GM23338 (cell line): ENCODE measurements at regions not wholly inside any gene's neighbourhood (a gene's known extent, or its start where the extent isn't known, plus 50 kb on each side); places are given as distances from the start of the nearest gene placed in this dataset.

Experiments used
- ATAC-seq: fragments of 200-7000 bp; cut with Tn5 transposase; 3 replicates; pipeline ENCODE4 v1.9.1; 2020
- DNase-seq: peaks from one replicate; pipeline ENCODE4 v3.0.0-alpha.2; 2015; ENCODE audit warnings: low spot score
- H2AFZ ChIP-seq: fragments of 200-600 bp; sonication (generic); 2 replicates; pipeline ENCODE4 v1.8.0; 2016; ENCODE audit warnings: antibody characterized with exemption, mild to moderate bottlenecking, moderate library complexity
- H3F3A ChIP-seq: fragments of 200-600 bp; sonication (generic); replicated peaks from 2 replicates; pipeline ENCODE4 v1.8.0; 2017; ENCODE audit warnings: antibody characterized with exemption, mixed run types, low read depth
- H3K27ac ChIP-seq: fragments of 200-600 bp; sonication (generic); 2 replicates; pipeline ENCODE4 v1.6.1; 2016; ENCODE audit warnings: low read depth
- H3K27me3 ChIP-seq: fragments of 200-600 bp; sonication (generic); 2 replicates; pipeline ENCODE4 v1.8.0; 2016; ENCODE audit warnings: mild to moderate bottlenecking, mixed run types, moderate library complexity; ENCODE audit not compliant: insufficient read depth
- H3K36me3 ChIP-seq: fragments of 200-600 bp; sonication (generic); 2 replicates; pipeline ENCODE4 v1.8.0; 2016; ENCODE audit warnings: mild to moderate bottlenecking; ENCODE audit not compliant: insufficient read depth
- H3K4me1 ChIP-seq: fragments of 200-600 bp; sonication (generic); 2 replicates; pipeline ENCODE4 v1.8.0; 2016; ENCODE audit warnings: mild to moderate bottlenecking, moderate library complexity; ENCODE audit not compliant: insufficient read depth
- H3K4me2 ChIP-seq: fragments of 200-600 bp; sonication (generic); 2 replicates; pipeline ENCODE4 v1.7.1; 2017; ENCODE audit warnings: mixed run types
- H3K4me3 ChIP-seq: fragments of 200-600 bp; sonication (generic); 2 replicates; pipeline ENCODE4 v1.6.1; 2016; ENCODE audit warnings: mixed run types
- H3K79me2 ChIP-seq: fragments of 200-600 bp; sonication (generic); replicated peaks from 2 replicates; pipeline ENCODE4 v1.8.0; 2017; ENCODE audit warnings: mild to moderate bottlenecking; ENCODE audit not compliant: insufficient read depth
- H3K9me2 ChIP-seq: fragments of 200-600 bp; sonication (generic); 2 replicates; pipeline ENCODE4 v1.8.0; 2017; ENCODE audit not compliant: insufficient read depth
- H4K20me1 ChIP-seq: fragments of 200-600 bp; sonication (generic); replicated peaks from 2 replicates; pipeline ENCODE4 v1.8.0; 2017; ENCODE audit warnings: mild to moderate bottlenecking; ENCODE audit not compliant: insufficient read depth
- H3K27ac Mint-ChIP-seq: 2 replicates; pipeline ENCODE4 v1.8.0; 2020; ENCODE audit warnings: inconsistent platforms, mild to moderate bottlenecking, moderate library complexity, mixed read lengths
- H3K27me3 Mint-ChIP-seq: 3 replicates; pipeline ENCODE4 v1.8.0; 2022; ENCODE audit warnings: low read depth, mild to moderate bottlenecking, moderate library complexity, mixed read lengths, inconsistent platforms; ENCODE audit not compliant: insufficient read depth, poor library complexity
- H3K36me3 Mint-ChIP-seq: 3 replicates; pipeline ENCODE4 v1.8.0; 2021; ENCODE audit warnings: low read depth, mild to moderate bottlenecking, inconsistent platforms, moderate library complexity, mixed read lengths
- H3K4me1 Mint-ChIP-seq: 3 replicates; pipeline ENCODE4 v1.8.0; 2020; ENCODE audit warnings: mild to moderate bottlenecking, inconsistent platforms, mixed read lengths
- H3K4me3 Mint-ChIP-seq: 3 replicates; pipeline ENCODE4 v1.8.0; 2021; ENCODE audit warnings: moderate library complexity, mild to moderate bottlenecking, inconsistent platforms, mixed read lengths
- H3K9me3 Mint-ChIP-seq: 3 replicates; pipeline ENCODE4 v1.8.0; 2020; ENCODE audit warnings: moderate library complexity, mild to moderate bottlenecking, inconsistent platforms, mixed read lengths
- CREB1 ChIP-seq: fragments of 250-450 bp; sonication (Bioruptor Pico); IDR thresholded peaks from 2 replicates; pipeline ENCODE4 v1.5.0; 2020; ENCODE audit warnings: low read depth, mild to moderate bottlenecking, moderate library complexity
- CTCF ChIP-seq, 2 experiments: fragments of 200-600 bp in 1 of 2; sonication (generic) in 1 of 2; conservative IDR thresholded peaks; 2 replicates each; pipeline versions ENCODE4 v1.5.1 to v1.6.1; 2016 to 2017; ENCODE audit warnings: antibody characterized with exemption in 2 of 2, low read depth in 2 of 2, mild to moderate bottlenecking in 2 of 2, moderate library complexity in 1 of 2
- ETS1 ChIP-seq: IDR thresholded peaks from 2 replicates; pipeline ENCODE4 v1.6.1; 2016; ENCODE audit warnings: antibody characterized with exemption
- EZH2 ChIP-seq: fragments of 200-600 bp; sonication (generic); IDR thresholded peaks from one replicate; pipeline ENCODE4 v1.8.0; 2017; ENCODE audit warnings: antibody characterized with exemption, mild to moderate bottlenecking, low read depth; ENCODE audit not compliant: unreplicated experiment
- JUNB ChIP-seq: IDR thresholded peaks from one replicate; pipeline ENCODE4 v1.6.1; 2016; ENCODE audit warnings: antibody characterized with exemption; ENCODE audit not compliant: unreplicated experiment
- NANOG ChIP-seq: IDR thresholded peaks from 2 replicates; pipeline ENCODE4 v1.6.1; 2016; ENCODE audit warnings: antibody characterized with exemption, borderline replicate concordance
- POLR2AphosphoS5 ChIP-seq: IDR thresholded peaks from 2 replicates; pipeline ENCODE4 v1.6.1; 2016; ENCODE audit warnings: antibody characterized with exemption, low read depth
- REST ChIP-seq: IDR thresholded peaks from one replicate; pipeline ENCODE4 v1.6.1; 2018; ENCODE audit warnings: antibody characterized with exemption; ENCODE audit not compliant: unreplicated experiment
- STAT1 ChIP-seq: IDR thresholded peaks from one replicate; pipeline ENCODE4 v1.6.1; 2016; ENCODE audit warnings: antibody characterized with exemption; ENCODE audit not compliant: unreplicated experiment
- ZNF114 ChIP-seq: fragments of 250-450 bp; sonication (Bioruptor Pico); IDR thresholded peaks from 2 replicates; pipeline ENCODE4 v1.5.0; 2020; ENCODE audit warnings: mild to moderate bottlenecking, moderate library complexity
- ZNF462 ChIP-seq: fragments of 250-450 bp; sonication (Bioruptor Pico); IDR thresholded peaks from 2 replicates; pipeline ENCODE4 v1.5.0; 2020; ENCODE audit warnings: mild to moderate bottlenecking, moderate library complexity

GRCh38 chr13:78753435-78753834 is 94.5 kb upstream of the OBI1 start:
- H2AFZ ChIP-seq: peak overlapping the region; percentile 34
- H3K27me3 ChIP-seq: no peaks in the 10 kb centered on the region
- H3K27ac ChIP-seq: no peak overlapping the region
- peaks cover 17% of the 10 kb centered on the region for H3K4me1 ChIP-seq
- Mint-ChIP-seq H3K4me3 (no peak overlapping the region), H3K36me3 (no peaks in the 10 kb centered on the region), H3K27ac (no peak overlapping the region), H3K9me3 (no peaks in the 10 kb centered on the region), H3K27me3 (no peaks in the 10 kb centered on the region), H3K4me1 (peaks cover 13% of the 10 kb centered on the region)
- no peak for DNase-seq
- H3K9me2 ChIP-seq: no peaks in the 10 kb centered on the region
- no peaks in the 10 kb centered on the region for H3K79me2 ChIP-seq
- no peaks in the 10 kb centered on the region for H4K20me1 ChIP-seq
- TF ChIP-seq REST: no peak
- TF ChIP-seq ZNF114: no peak
- no peak for TF ChIP-seq NANOG
- no peak for TF ChIP-seq STAT1
- TF ChIP-seq POLR2AphosphoS5: no peak
- no peak for TF ChIP-seq EZH2
- TF ChIP-seq JUNB: no peak
- no peak for TF ChIP-seq ETS1
- H3K4me2 ChIP-seq: peak overlapping the region; percentile 27
- H3F3A ChIP-seq: no peaks in the 10 kb centered on the region
- H3K4me3 ChIP-seq: no peak overlapping the region
- H3K36me3 ChIP-seq: no peaks in the 10 kb centered on the region
- ATAC-seq: peak; percentile 52

- DNase-seq (peak; percentile 24), ATAC-seq (peak; percentile 71)
- Histone ChIP-seq H3K4me2 (no peak overlapping the region), H3K27ac (no peak overlapping the region), H2AFZ (no peak overlapping the region), H3K4me1 (peaks cover 17% of the 10 kb centered on the region), H3K27me3 (no peaks in the 10 kb centered on the region), H3K79me2 (no peaks in the 10 kb centered on the region), H3K9me2 (no peaks in the 10 kb centered on the region), H4K20me1 (no peaks in the 10 kb centered on the region), H3K36me3 (no peaks in the 10 kb centered on the region), H3F3A (no peaks in the 10 kb centered on the region), H3K4me3 (no peak overlapping the region)
- H3K36me3 Mint-ChIP-seq: no peaks in the 10 kb centered on the region
- no peaks in the 10 kb centered on the region for H3K27me3 Mint-ChIP-seq
- H3K4me3 Mint-ChIP-seq: no peak overlapping the region
- H3K9me3 Mint-ChIP-seq: no peaks in the 10 kb centered on the region
- no peak overlapping the region for H3K27ac Mint-ChIP-seq
- peaks cover 13% of the 10 kb centered on the region for H3K4me1 Mint-ChIP-seq
- TF ChIP-seq ZNF462 (CRISPR knock-in tag) (no peak), CTCF (conservative IDR thresholded peaks at IDR 0.05; ENCODE audit: low read depth in 2 of 2) (no peak), CREB1 (CRISPR knock-in tag) (no peak)
These were observed 91.8 kb upstream of the OBI1 start for GRCh38 chr13:78750735-78751134.
